ENCODE measurements at regions not wholly inside any gene's neighbourhood (a gene's known extent, or its start where the extent isn't known, plus 50 kb on each side); places are given as distances from the start of the nearest gene placed in this dataset.

DNA sequence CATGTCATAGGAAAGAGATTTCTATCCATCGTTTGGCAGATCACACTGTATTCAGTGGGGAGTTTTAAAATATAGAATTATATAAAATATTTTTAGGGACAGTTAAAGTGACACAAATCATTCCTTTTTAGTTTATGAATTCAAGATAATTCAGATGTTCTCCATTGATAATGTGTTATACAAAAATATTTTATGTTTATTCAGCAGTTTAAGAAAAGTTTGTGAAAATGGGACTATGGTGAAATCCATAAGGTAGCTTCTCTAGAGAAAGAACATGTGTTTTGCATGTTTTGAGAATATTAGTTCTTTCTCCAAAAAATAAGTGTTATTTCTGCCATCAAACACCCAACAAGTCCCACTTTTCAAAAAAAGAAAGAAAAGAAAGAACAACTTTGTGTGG is 122.9 kb downstream of the EMB start:
- H4K20me1 ChIP-seq (replicated peaks in 1 of 2; ENCODE audit: control insufficient read depth in 1 of 2, insufficient read depth in 2 of 2, low read length in 2 of 2): no peaks in the 10 kb centered on the region
- H2BK5ac ChIP-seq (ENCODE audit: low read depth, low read length): no peak overlapping the region
- POLR2A ChIA-PET (ENCODE audit: partially characterized antibody): no interaction called here
- no peaks in the 10 kb centered on the region for H3K27me3 ChIP-seq (replicated peaks in 1 of 4; ENCODE audit: control insufficient read depth in 3 of 4, extremely low read depth in 1 of 4, insufficient read depth in 3 of 4, low read length in 3 of 4)
- no peak overlapping the region for H3K4ac ChIP-seq (replicated peaks; ENCODE audit: insufficient read length, low read depth, low read length)
- H3K9me3 ChIP-seq (ENCODE audit: insufficient read depth in 2 of 2, low read depth in 1 of 2, low read length in 1 of 2): peaks cover 55 to 56% of the 10 kb centered on the region in 2 experiments
- H3K9ac ChIP-seq (replicated peaks in 1 of 4; ENCODE audit: extremely low read depth in 1 of 4, low read depth in 3 of 4, low read length in 3 of 4): no peak overlapping the region
- DNase-seq (ENCODE audit: low read depth in 1 of 2, low spot score in 2 of 2): no peak
- no peak overlapping the region for H2BK15ac ChIP-seq (ENCODE audit: low read length)
- H4K5ac ChIP-seq (ENCODE audit: insufficient read length, low read depth, low read length): no peak overlapping the region
- no peak overlapping the region for H3K4me3 ChIP-seq (ENCODE audit: extremely low read depth in 1 of 4, insufficient read depth in 2 of 4, low read depth in 3 of 4, low read length in 4 of 4)
- H2BK20ac ChIP-seq (ENCODE audit: low read length): no peak overlapping the region
- CTCF ChIA-PET (ENCODE audit: partially characterized antibody): interaction anchor here (0.8 kb wide), 1 partner anchor 9 kb away, joined by 3 read pairs; no protein-coding TSS in a partner anchor
- no peak for FAIRE-seq
- H3K56ac ChIP-seq (replicated peaks; ENCODE audit: insufficient read length, low read depth, low read length): no peak overlapping the region
- H3K36me3 ChIP-seq (ENCODE audit: control insufficient read depth in 2 of 4, insufficient read depth in 4 of 4, low read length in 3 of 4): no peaks in the 10 kb centered on the region
- no peak overlapping the region for H2AFZ ChIP-seq (ENCODE audit: low read length)
- no peak overlapping the region for H3K27ac ChIP-seq (ENCODE audit: low read depth, low read length)
- H2BK120ac ChIP-seq (replicated peaks; ENCODE audit: low read depth, low read length): no peak overlapping the region
- no peak overlapping the region for H3K18ac ChIP-seq (ENCODE audit: extremely low read depth, low read length)
- no peak overlapping the region for H3K14ac ChIP-seq (ENCODE audit: insufficient read length)
- no peak overlapping the region for H2AK5ac ChIP-seq (ENCODE audit: low read depth, low read length)
- no peaks in the 10 kb centered on the region for H3K4me1 ChIP-seq (replicated peaks in 1 of 4; ENCODE audit: control insufficient read depth in 3 of 4, insufficient read depth in 4 of 4, low read length in 3 of 4)
- no peak for TF ChIP-seq KDM5A (IDR thresholded peaks at IDR 0.05; ENCODE audit: low read length)
- TF ChIP-seq HDAC2 (IDR thresholded peaks at IDR 0.05; ENCODE audit: borderline replicate concordance in 1 of 2, low read depth in 2 of 2, low read length in 2 of 2): no peak
- no peak for TF ChIP-seq TCF12 (IDR thresholded peaks at IDR 0.05; ENCODE audit: low read depth, low read length)
- TF ChIP-seq NANOG (IDR thresholded peaks at IDR 0.05; ENCODE audit: insufficient read depth, low read depth, low read length, poor library complexity, severe bottlenecking): no peak
- no peak for TF ChIP-seq GABPA (IDR thresholded peaks at IDR 0.05; ENCODE audit: borderline replicate concordance, insufficient read depth, low read length)
- TF ChIP-seq FOSL1 (IDR thresholded peaks at IDR 0.05; ENCODE audit: insufficient read depth, low read depth, low read length): no peak
- no peak overlapping the region for H3K23ac ChIP-seq (ENCODE audit: insufficient read length)
- H4K91ac ChIP-seq (replicated peaks; ENCODE audit: insufficient read length, low read length): no peak overlapping the region
- no peaks in the 10 kb centered on the region for H3K79me1 ChIP-seq (ENCODE audit: low read depth, low read length)
- no peak overlapping the region for H2BK12ac ChIP-seq (ENCODE audit: low read depth, low read length)
- no peaks in the 10 kb centered on the region for H3K79me2 ChIP-seq (ENCODE audit: control insufficient read depth in 1 of 2, insufficient read depth in 2 of 2, low read length in 2 of 2)
- 92% methylated on average over 1 of the region's 1 CpG; no CpG with 5 or more reads in 1 of the 2 experiments for WGBS, 2 experiments (ENCODE audit: extremely low coverage in 1 of 2, insufficient coverage in 1 of 2, insufficient read length in 1 of 2, insufficient replicate concordance in 2 of 2, low coverage in 1 of 2, low lambda C conversion rate in 2 of 2, missing lambda C conversion rate in 1 of 2)
- no peak overlapping the region for H4K8ac ChIP-seq (ENCODE audit: extremely low read depth, insufficient read depth, low read length)
- no peak overlapping the region for H3K4me2 ChIP-seq (ENCODE audit: insufficient read depth in 1 of 2, low read depth in 2 of 2, low read length in 2 of 2)
- H3K23me2 ChIP-seq (ENCODE audit: low read depth, low read length): no peaks in the 10 kb centered on the region
